Testis (tissue), 2 donors: ENCODE measurements at regions not wholly inside any gene's neighbourhood (a gene's known extent, or its start where the extent isn't known, plus 50 kb on each side); places are given as distances from the start of the nearest gene placed in this dataset.

ENCODE experiments used
- CTCF ChIP-seq, 3 experiments: fragments of 450-650 bp in 2 of 3; fragments of 200-600 bp in 1 of 3; sonication (generic) in 1 of 3; IDR thresholded peaks; one replicate each; pipeline ENCODE4 v1.5.1; 2016 to 2019; ENCODE audit warnings: antibody characterized with exemption in 3 of 3, mild to moderate bottlenecking in 2 of 3, moderate library complexity in 1 of 3
- POLR2A ChIP-seq: fragments of 450-650 bp; IDR thresholded peaks from one replicate; pipeline ENCODE4 v1.6.1; 2017; ENCODE audit warnings: antibody characterized with exemption, mild to moderate bottlenecking, moderate library complexity

GRCh38 chr14:82805892-82806825, 1272.5 kb upstream of the SEL1L start:
- TF ChIP-seq CTCF (IDR thresholded peaks at IDR 0.05) (no peak), POLR2A (no peak)
